GM21576 (cell line): ENCODE measurements at regions not wholly inside any gene's neighbourhood (a gene's known extent, or its start where the extent isn't known, plus 50 kb on each side); places are given as distances from the start of the nearest gene placed in this dataset.
"Not testable (repeated sequence)": the region's sequence is repeated elsewhere in the genome, so short reads cannot be mapped to it uniquely, and the experiment has no call there.

Experiments used
- ATAC-seq: cut with Tn5 transposase; IDR thresholded peaks from one replicate; pipeline ENCODE4 v1.9.1; 2021; ENCODE audit warnings: mild to moderate bottlenecking, moderate library complexity; ENCODE audit not compliant: unreplicated experiment

- no peak for ATAC-seq
These were observed 1652.4 kb upstream of the TMEFF2 start for GRCh38 chr2:193847130-193847529.

GRCh38 chr2:193845604-193846003, 1650.9 kb upstream of the TMEFF2 start:
- ATAC-seq, result no peak

GRCh38 chr2:193843675-193844074, 1648.9 kb upstream of the TMEFF2 start:
- peak; percentile 60 for ATAC-seq

- ATAC-seq, result no peak
These were observed 1646.8 kb upstream of the TMEFF2 start for GRCh38 chr2:193841384-193842150.

- no peak for ATAC-seq
These were observed 1642.5 kb upstream of the TMEFF2 start for GRCh38 chr2:193837111-193837738.

- not testable (repeated sequence) for ATAC-seq
These were observed 1641.8 kb upstream of the TMEFF2 start for GRCh38 chr2:193836424-193837006.

- not testable (repeated sequence) for ATAC-seq
These were observed 1639.2 kb upstream of the TMEFF2 start for GRCh38 chr2:193833895-193834294.

- ATAC-seq, result no peak
These were observed 1629.7 kb upstream of the TMEFF2 start for GRCh38 chr2:193824474-193824873.

GRCh38 chr2:193818801-193819499, 1624.2 kb upstream of the TMEFF2 start:
- no peak for ATAC-seq

- ATAC-seq, result no peak
These were observed 1621.3 kb upstream of the TMEFF2 start for GRCh38 chr2:193816008-193816407.

GRCh38 chr2:193810533-193810932, 1615.8 kb upstream of the TMEFF2 start:
- no peak for ATAC-seq

GRCh38 chr2:193808877-193809276, 1614.1 kb upstream of the TMEFF2 start:
- no peak for ATAC-seq

- ATAC-seq, result no peak
These were observed 1611.5 kb upstream of the TMEFF2 start for GRCh38 chr2:193806088-193806774.

GRCh38 chr2:193796847-193797246, 1602.1 kb upstream of the TMEFF2 start:
- ATAC-seq, result no peak

GRCh38 chr2:193793914-193794313, 1599.2 kb upstream of the TMEFF2 start:
- ATAC-seq, result no peak

GRCh38 chr2:193783681-193784080, 1588.9 kb upstream of the TMEFF2 start:
- no peak for ATAC-seq

- no peak for ATAC-seq
These were observed 1583.6 kb upstream of the TMEFF2 start for GRCh38 chr2:193778293-193778692.

GRCh38 chr2:193776988-193777387, 1582.3 kb upstream of the TMEFF2 start:
- ATAC-seq, result no peak

- ATAC-seq, result no peak
These were observed 1579.4 kb upstream of the TMEFF2 start for GRCh38 chr2:193774166-193774565.

- ATAC-seq, result no peak
These were observed 1556.6 kb upstream of the TMEFF2 start for GRCh38 chr2:193751299-193751698.

GRCh38 chr2:193749485-193749884, 1554.8 kb upstream of the TMEFF2 start:
- ATAC-seq, result no peak
